Right lobe of liver (tissue), 4 donors: ENCODE measurements at regions not wholly inside any gene's neighbourhood (a gene's known extent, or its start where the extent isn't known, plus 50 kb on each side); places are given as distances from the start of the nearest gene placed in this dataset.

Experiments used
- POLR2A ChIP-seq: fragments of 450-650 bp; IDR thresholded peaks from one replicate; pipeline ENCODE4 v1.6.1; 2017; ENCODE audit warnings: antibody characterized with exemption, mild to moderate bottlenecking
- TF ChIP-seq, protein P1 (sequence below), 4 donors: fragments of 200-600 bp in 3 of 4; fragments of 450-650 bp in 1 of 4; IDR thresholded peaks; one replicate each; pipeline versions ENCODE4 v1.5.1 to v1.8.0; 2016 to 2022; ENCODE audit warnings: antibody characterized with exemption in 4 of 4, mild to moderate bottlenecking in 2 of 4
- donor health status: DM: no; HTN: no; CAD: no.
- donor health status: DM: no; HTN: no; CAD: no.
- donor health status: DM: no; HTN: yes; CAD: no.

GRCh38 chr4:162952232-162952631, 214.5 kb downstream of the NAF1 start:
- TF ChIP-seq, protein P1, sequence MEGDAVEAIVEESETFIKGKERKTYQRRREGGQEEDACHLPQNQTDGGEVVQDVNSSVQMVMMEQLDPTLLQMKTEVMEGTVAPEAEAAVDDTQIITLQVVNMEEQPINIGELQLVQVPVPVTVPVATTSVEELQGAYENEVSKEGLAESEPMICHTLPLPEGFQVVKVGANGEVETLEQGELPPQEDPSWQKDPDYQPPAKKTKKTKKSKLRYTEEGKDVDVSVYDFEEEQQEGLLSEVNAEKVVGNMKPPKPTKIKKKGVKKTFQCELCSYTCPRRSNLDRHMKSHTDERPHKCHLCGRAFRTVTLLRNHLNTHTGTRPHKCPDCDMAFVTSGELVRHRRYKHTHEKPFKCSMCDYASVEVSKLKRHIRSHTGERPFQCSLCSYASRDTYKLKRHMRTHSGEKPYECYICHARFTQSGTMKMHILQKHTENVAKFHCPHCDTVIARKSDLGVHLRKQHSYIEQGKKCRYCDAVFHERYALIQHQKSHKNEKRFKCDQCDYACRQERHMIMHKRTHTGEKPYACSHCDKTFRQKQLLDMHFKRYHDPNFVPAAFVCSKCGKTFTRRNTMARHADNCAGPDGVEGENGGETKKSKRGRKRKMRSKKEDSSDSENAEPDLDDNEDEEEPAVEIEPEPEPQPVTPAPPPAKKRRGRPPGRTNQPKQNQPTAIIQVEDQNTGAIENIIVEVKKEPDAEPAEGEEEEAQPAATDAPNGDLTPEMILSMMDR (IDR thresholded peaks at IDR 0.05): no peak
- TF ChIP-seq POLR2A: no peak
